GM18858 (cell line): ENCODE measurements at regions not wholly inside any gene's neighbourhood (a gene's known extent, or its start where the extent isn't known, plus 50 kb on each side); places are given as distances from the start of the nearest gene placed in this dataset.

Experiments
- ATAC-seq: cut with Tn5 transposase; IDR thresholded peaks from one replicate; pipeline ENCODE4 v1.9.1; 2021; ENCODE audit not compliant: unreplicated experiment

DNA sequence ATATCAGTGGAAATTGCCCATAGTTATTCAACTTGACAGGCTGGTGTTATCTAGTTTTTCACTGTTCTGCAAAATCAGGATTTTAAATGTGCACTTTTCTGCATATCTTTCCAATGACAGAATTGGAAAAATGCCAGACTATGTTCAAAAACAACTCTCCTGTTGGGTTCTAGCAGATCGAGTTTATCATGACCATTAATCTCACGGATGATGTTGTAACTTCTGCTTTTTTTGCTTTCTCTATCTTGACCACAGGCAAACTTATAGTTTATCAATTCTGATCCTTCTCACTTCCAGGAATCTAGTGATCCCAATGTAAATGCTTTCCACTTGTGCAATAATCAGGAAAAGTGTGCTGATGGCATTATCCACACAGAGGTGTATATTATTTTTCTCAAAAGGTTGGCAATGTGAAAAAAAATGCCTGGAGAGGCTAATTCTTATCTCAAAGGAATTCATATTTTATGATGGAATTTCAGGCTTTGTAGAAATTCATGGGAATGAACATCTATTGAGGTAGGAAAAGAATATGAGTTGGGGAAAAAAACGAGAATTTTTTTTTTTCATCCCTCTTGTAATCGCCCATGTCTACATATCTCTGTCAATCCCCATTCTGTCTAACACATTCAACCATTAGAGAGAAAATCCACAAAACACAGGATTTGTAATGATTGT is 73.6 kb upstream of the DAB2 start:
- ATAC-seq = no peak

GRCh38 chr5:39497322-39497721 is 72.5 kb upstream of the DAB2 start:
- ATAC-seq = no peak

- ATAC-seq = no peak
These were observed 70.4 kb upstream of the DAB2 start for GRCh38 chr5:39495227-39495626.

- ATAC-seq = no peak
These were observed 69.8 kb upstream of the DAB2 start for GRCh38 chr5:39494534-39494933.

- ATAC-seq = no peak
These were observed 69.3 kb upstream of the DAB2 start for GRCh38 chr5:39494107-39494510.

- no peak for ATAC-seq
These were observed 66.4 kb upstream of the DAB2 start for GRCh38 chr5:39491210-39491609.

DNA sequence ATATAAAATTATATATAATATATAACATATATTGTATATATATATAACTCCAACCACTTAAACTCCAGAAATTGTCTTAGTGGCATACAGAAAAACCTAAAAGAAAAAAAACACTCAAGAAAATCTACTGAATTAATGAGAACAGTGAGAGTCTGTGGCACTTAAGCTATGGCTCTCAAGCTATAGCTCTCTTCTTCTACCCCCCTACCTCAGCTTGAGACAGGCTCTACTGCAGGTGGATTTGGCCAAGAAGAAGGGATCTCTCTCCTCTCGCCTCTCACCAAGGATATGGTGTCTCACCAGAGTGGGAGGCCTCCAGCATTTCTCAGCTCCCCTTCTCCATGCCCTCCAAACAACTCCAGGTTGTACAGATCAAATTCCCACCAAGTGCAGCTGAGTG is 64.5 kb upstream of the DAB2 start:
- ATAC-seq = no peak

GRCh38 chr5:39486790-39487189 is 62.0 kb upstream of the DAB2 start:
- no peak for ATAC-seq

- no peak for ATAC-seq
These were observed 61.6 kb upstream of the DAB2 start for GRCh38 chr5:39486361-39486760.

DNA sequence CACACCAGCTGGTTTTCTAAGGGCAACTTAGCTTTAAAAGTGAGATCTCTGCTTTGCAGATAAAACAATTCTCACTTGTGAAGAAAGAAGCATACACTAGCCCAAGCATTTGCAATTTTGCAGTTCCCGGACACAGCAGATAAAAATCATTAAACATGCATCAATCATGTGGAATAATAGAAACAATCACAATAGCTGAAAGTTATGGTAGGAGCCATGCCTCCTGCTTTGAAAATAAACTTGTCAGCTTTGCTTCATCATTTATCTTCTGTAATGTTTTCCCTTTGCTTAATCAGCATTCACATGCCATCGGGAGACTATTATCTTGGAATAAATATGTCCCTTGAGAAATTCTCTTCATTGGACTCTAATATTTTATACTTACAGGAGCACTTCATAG is 60.3 kb upstream of the DAB2 start:
- no peak for ATAC-seq

GRCh38 chr5:39484673-39485072 is 59.9 kb upstream of the DAB2 start:
- no peak for ATAC-seq

- no peak for ATAC-seq
These were observed 57.3 kb upstream of the DAB2 start for GRCh38 chr5:39482098-39482497.

DNA sequence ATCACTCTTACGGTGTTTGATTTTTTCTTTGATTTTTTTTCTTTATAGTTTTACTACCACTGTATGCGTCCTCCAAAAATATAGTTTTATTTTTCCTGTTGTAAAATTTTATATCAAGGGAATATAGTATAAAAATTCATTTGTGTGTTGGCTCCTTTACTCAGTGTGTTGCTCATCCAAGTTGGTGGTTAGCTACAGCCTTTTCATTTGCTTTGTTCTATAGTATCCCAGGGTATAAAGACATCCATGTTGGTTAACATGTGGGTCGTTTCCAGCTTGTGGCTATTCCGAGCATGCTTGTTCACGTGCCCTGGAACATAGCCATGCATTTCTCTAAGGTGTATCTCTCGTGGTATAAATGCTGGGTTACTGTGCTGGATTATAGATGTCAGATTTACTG is 54.8 kb upstream of the DAB2 start:
- no peak for ATAC-seq

- no peak for ATAC-seq
These were observed 54.1 kb upstream of the DAB2 start for GRCh38 chr5:39478863-39479262.

- no peak for ATAC-seq
These were observed 52.1 kb upstream of the DAB2 start for GRCh38 chr5:39476843-39477220.

- no peak for ATAC-seq
These were observed 51.4 kb upstream of the DAB2 start for GRCh38 chr5:39475881-39476842.

- no peak for ATAC-seq
These were observed 50.4 kb upstream of the DAB2 start for GRCh38 chr5:39475159-39475571.
